ENCODE measurements at regions not wholly inside any gene's neighbourhood (a gene's known extent, or its start where the extent isn't known, plus 50 kb on each side); places are given as distances from the start of the nearest gene placed in this dataset.

- no peak for DNase-seq
Observed at GRCh38 chr9:17978773-17979172, 399.9 kb downstream of the SH3GL2 start.

GRCh38 chr9:17986595-17986994 lies 407.7 kb downstream of the SH3GL2 start:
- DNase-seq: no peak

GRCh38 chr9:17987189-17987588 lies 408.3 kb downstream of the SH3GL2 start:
- DNase-seq: no peak

- DNase-seq: no peak
Observed at GRCh38 chr9:17988489-17988888, 409.6 kb downstream of the SH3GL2 start.

- no peak for DNase-seq
Observed at GRCh38 chr9:17990602-17991001, 411.7 kb downstream of the SH3GL2 start.

- DNase-seq: no peak
Observed at GRCh38 chr9:17993024-17993423, 414.2 kb downstream of the SH3GL2 start.

GRCh38 chr9:17994695-17995425 lies 416.0 kb downstream of the SH3GL2 start:
- no peak for DNase-seq

- DNase-seq: no peak
Observed at GRCh38 chr9:17996728-17997127, 417.9 kb downstream of the SH3GL2 start.

- no peak for DNase-seq
Observed at GRCh38 chr9:18002718-18003438, 424.0 kb downstream of the SH3GL2 start.

GRCh38 chr9:18006591-18006990 lies 427.7 kb downstream of the SH3GL2 start:
- DNase-seq: no peak

GRCh38 chr9:18007621-18008020 lies 428.8 kb downstream of the SH3GL2 start:
- no peak for DNase-seq

GRCh38 chr9:18009902-18010301 lies 431.0 kb downstream of the SH3GL2 start:
- no peak for DNase-seq

- no peak for DNase-seq
Observed at GRCh38 chr9:18010492-18010891, 431.6 kb downstream of the SH3GL2 start.

GRCh38 chr9:18012170-18012569 lies 433.3 kb downstream of the SH3GL2 start:
- DNase-seq: no peak

- DNase-seq: no peak
Observed at GRCh38 chr9:18014556-18014955, 435.7 kb downstream of the SH3GL2 start.

- DNase-seq: no peak
Observed at GRCh38 chr9:18015116-18015515, 436.2 kb downstream of the SH3GL2 start.

GRCh38 chr9:18017136-18017535 lies 438.3 kb downstream of the SH3GL2 start:
- DNase-seq: no peak

- DNase-seq: no peak
Observed at GRCh38 chr9:18018221-18018620, 439.4 kb downstream of the SH3GL2 start.

- DNase-seq: no peak
Observed at GRCh38 chr9:18018661-18019060, 439.8 kb downstream of the SH3GL2 start.

GRCh38 chr9:18020121-18020745 lies 441.4 kb downstream of the SH3GL2 start:
- no peak for DNase-seq

GRCh38 chr9:18022642-18023041 lies 443.8 kb downstream of the SH3GL2 start:
- DNase-seq: no peak

GRCh38 chr9:18023332-18023731 lies 444.5 kb downstream of the SH3GL2 start:
- no peak for DNase-seq

GRCh38 chr9:18032636-18033035 lies 441.3 kb upstream of the ADAMTSL1 start:
- DNase-seq: no peak

Data from NCI-H2227 treated with DMSO at 0.1 percent for 48 hours (cell line).